Stomach smooth muscle (tissue), 2 donors: ENCODE measurements at regions not wholly inside any gene's neighbourhood (a gene's known extent, or its start where the extent isn't known, plus 50 kb on each side); places are given as distances from the start of the nearest gene placed in this dataset.

Experiments used
- H3K27ac ChIP-seq: one replicate; pipeline ENCODE4 v1.7.0; 2013; ENCODE audit warnings: mild to moderate bottlenecking, low read length, inconsistent platforms
- H3K27me3 ChIP-seq, 2 donors: one replicate each; pipeline ENCODE4 v1.7.0; 2013; ENCODE audit warnings: low read length in 2 of 2; ENCODE audit not compliant: insufficient read depth in 2 of 2, control insufficient read depth in 1 of 2
- H3K36me3 ChIP-seq, 2 donors: one replicate each; pipeline ENCODE4 v1.7.0; 2013; ENCODE audit warnings: low read length in 2 of 2; ENCODE audit not compliant: control insufficient read depth in 2 of 2, insufficient read depth in 2 of 2
- H3K4me1 ChIP-seq: one replicate; pipeline ENCODE4 v1.7.0; 2013; ENCODE audit warnings: low read length; ENCODE audit not compliant: control insufficient read depth, insufficient read depth
- H3K4me3 ChIP-seq, 2 donors: one replicate each; pipeline ENCODE4 v1.7.0; 2013; ENCODE audit warnings: low read length in 2 of 2
- H3K9ac ChIP-seq, 2 donors: one replicate each; pipeline ENCODE4 v1.7.0; 2013; ENCODE audit warnings: low read length in 2 of 2, mild to moderate bottlenecking in 1 of 2
- H3K9me3 ChIP-seq, 2 donors: one replicate each; pipeline ENCODE4 v1.7.0; 2013; ENCODE audit warnings: low read length in 2 of 2; ENCODE audit not compliant: control insufficient read depth in 2 of 2
- donor health status: healthy.
- donor health status: Pancreatic carcinoma.

GRCh38 chr4:152255437-152255836, 280.5 kb downstream of the FBXW7 start:
- H3K9me3 ChIP-seq = no peaks in the 10 kb centered on the region
- H3K4me1 ChIP-seq = no peaks in the 10 kb centered on the region
- no peaks in the 10 kb centered on the region for H3K36me3 ChIP-seq
- H3K27ac ChIP-seq = no peak overlapping the region
- H3K9ac ChIP-seq = no peak overlapping the region
- H3K4me3 ChIP-seq = no peak overlapping the region
- H3K27me3 ChIP-seq = no peaks in the 10 kb centered on the region

GRCh38 chr4:152248347-152248746, 287.5 kb downstream of the FBXW7 start:
- Histone ChIP-seq H3K4me3 (no peak overlapping the region), H3K27me3 (peaks cover 0 to 2% of the 10 kb centered on the region in 2 donors), H3K4me1 (no peaks in the 10 kb centered on the region), H3K36me3 (no peaks in the 10 kb centered on the region), H3K9ac (no peak overlapping the region), H3K27ac (no peak overlapping the region), H3K9me3 (no peaks in the 10 kb centered on the region)

DNA sequence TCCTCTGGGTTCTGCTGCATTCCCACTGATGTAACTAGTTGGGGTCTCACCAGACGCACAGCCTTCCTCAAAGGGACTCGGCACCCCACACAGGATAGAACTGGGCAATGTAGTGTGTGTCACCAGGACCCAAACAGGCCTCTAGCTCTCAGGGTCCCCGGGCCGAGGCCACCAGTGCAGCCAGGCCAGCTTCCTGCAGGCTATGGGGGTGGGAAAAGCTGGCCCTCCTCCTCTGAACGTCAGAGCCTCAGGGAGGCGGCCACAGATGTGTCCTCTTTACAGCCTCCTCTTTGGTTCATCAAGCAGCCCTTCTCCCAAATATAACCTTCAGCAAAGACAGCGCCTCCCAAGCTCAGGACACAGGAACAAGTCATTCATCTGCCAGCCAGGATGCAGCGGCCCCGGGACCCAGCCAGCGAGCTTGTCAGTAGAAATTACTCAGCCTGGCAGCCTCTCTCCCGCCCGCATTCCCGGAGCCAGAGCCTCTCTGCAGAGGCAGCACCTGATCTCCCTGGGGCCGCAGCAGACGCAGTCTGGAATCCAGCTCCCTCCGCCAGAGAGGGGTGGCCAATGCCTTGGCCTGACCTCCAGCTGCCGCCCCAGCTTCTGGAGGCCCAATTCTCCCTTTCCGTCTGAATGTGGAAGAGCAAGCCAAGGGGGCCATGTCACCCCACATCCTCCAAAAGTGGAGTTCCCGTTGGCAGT, 288.5 kb downstream of the FBXW7 start:
- H3K4me1 ChIP-seq = no peaks in the 10 kb centered on the region

GRCh38 chr4:152246659-152247058, 289.2 kb downstream of the FBXW7 start:
- H3K27me3 ChIP-seq = peaks cover 0 to 2% of the 10 kb centered on the region in 2 donors
- H3K4me1 ChIP-seq = no peaks in the 10 kb centered on the region
- H3K9me3 ChIP-seq = no peaks in the 10 kb centered on the region
- H3K4me3 ChIP-seq = no peak overlapping the region
- no peak overlapping the region for H3K9ac ChIP-seq
- no peak overlapping the region for H3K27ac ChIP-seq
- no peaks in the 10 kb centered on the region for H3K36me3 ChIP-seq

More for the DNA sequence above, 288.5 kb downstream of the FBXW7 start:
- H3K9ac ChIP-seq = no peak overlapping the region
- no peak overlapping the region for H3K4me3 ChIP-seq
- H3K36me3 ChIP-seq = no peaks in the 10 kb centered on the region
- H3K27me3 ChIP-seq = peaks cover 0 to 2% of the 10 kb centered on the region in 2 donors
- no peak overlapping the region for H3K27ac ChIP-seq
- H3K9me3 ChIP-seq = no peaks in the 10 kb centered on the region

GRCh38 chr4:152245680-152246079, 290.2 kb downstream of the FBXW7 start:
- Histone ChIP-seq H3K9ac (no peak overlapping the region), H3K27me3 (peaks cover 0 to 2% of the 10 kb centered on the region in 2 donors), H3K27ac (no peak overlapping the region), H3K4me3 (no peak overlapping the region), H3K4me1 (no peaks in the 10 kb centered on the region), H3K9me3 (no peaks in the 10 kb centered on the region), H3K36me3 (no peaks in the 10 kb centered on the region)

GRCh38 chr4:152244659-152245058, 291.2 kb downstream of the FBXW7 start:
- Histone ChIP-seq H3K4me3 (no peak overlapping the region), H3K27me3 (peaks cover 0 to 2% of the 10 kb centered on the region in 2 donors), H3K9me3 (no peaks in the 10 kb centered on the region), H3K4me1 (no peaks in the 10 kb centered on the region), H3K27ac (no peak overlapping the region), H3K9ac (no peak overlapping the region), H3K36me3 (no peaks in the 10 kb centered on the region)

DNA sequence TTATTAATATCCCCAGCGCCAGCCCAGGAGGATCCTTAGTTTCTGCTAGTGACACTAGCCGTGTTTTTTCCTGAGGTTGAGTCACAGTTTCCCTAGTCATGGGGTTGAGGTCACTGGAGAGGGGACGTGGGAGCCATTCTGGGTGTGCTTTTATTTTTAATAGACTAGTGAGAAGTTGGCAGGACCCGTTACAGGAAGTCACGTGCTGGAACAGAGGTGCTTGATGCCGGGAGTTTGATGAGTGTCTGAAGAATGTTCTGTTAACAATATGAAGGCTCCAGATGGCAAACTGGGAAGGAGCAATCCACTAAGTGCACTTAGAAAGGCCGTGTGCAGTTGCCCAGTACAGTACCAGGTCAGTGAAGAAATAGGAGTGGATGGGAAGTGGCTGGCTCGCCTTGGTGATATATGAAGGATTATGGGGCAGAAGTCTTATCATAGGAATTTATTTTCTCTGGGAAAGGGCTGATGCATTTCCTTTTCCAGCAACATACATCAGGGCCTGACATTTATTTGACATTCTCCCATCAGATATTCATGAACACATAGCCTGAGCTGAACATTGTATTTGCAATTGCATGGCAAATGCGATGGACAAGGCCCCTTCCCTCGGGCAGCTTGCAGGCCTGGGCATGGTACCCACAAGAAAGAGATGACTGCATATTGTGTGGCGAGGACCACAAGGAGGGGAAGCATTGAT, 291.8 kb downstream of the FBXW7 start:
- Histone ChIP-seq H3K27me3 (peaks cover 0 to 2% of the 10 kb centered on the region in 2 donors), H3K27ac (no peak overlapping the region), H3K4me1 (no peaks in the 10 kb centered on the region), H3K4me3 (no peak overlapping the region), H3K36me3 (no peaks in the 10 kb centered on the region), H3K9me3 (no peaks in the 10 kb centered on the region), H3K9ac (no peak overlapping the region)

- no peak overlapping the region for H3K27ac ChIP-seq
- H3K9ac ChIP-seq = no peak overlapping the region
Measured at GRCh38 chr4:152243206-152243605, 292.7 kb downstream of the FBXW7 start.

DNA sequence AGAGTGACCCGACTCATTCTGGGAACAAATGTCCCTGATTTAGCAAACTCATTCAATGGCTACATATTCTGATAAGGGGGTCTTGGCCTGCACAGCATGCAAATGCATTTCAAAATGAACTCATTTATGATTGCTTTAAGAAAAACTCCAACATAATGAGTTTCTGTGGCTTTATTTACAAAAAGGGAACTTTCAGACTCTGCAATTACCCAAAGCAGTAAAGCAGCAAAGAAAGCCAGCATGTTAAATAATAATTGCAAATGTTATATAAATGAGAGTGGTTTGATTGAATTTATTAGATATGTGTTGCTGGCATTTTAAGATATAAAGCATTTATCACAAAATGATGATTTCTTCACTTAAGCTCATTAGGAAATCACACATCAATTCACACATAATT, 295.7 kb downstream of the FBXW7 start:
- Histone ChIP-seq H3K36me3 (no peaks in the 10 kb centered on the region), H3K9ac (no peak overlapping the region), H3K9me3 (no peaks in the 10 kb centered on the region), H3K4me1 (no peaks in the 10 kb centered on the region), H3K27me3 (no peaks in the 10 kb centered on the region), H3K4me3 (no peak overlapping the region), H3K27ac (no peak overlapping the region)

More at GRCh38 chr4:152243206-152243605, 292.7 kb downstream of the FBXW7 start:
- no peaks in the 10 kb centered on the region for H3K9me3 ChIP-seq
- H3K36me3 ChIP-seq = no peaks in the 10 kb centered on the region
- H3K4me3 ChIP-seq = no peak overlapping the region
- no peaks in the 10 kb centered on the region for H3K4me1 ChIP-seq
- H3K27me3 ChIP-seq = peaks cover 0 to 2% of the 10 kb centered on the region in 2 donors

GRCh38 chr4:152239216-152239615, 296.7 kb downstream of the FBXW7 start:
- H3K9ac ChIP-seq = no peak overlapping the region
- H3K9me3 ChIP-seq = no peaks in the 10 kb centered on the region
- H3K4me3 ChIP-seq = no peak overlapping the region
- no peaks in the 10 kb centered on the region for H3K36me3 ChIP-seq
- no peaks in the 10 kb centered on the region for H3K27me3 ChIP-seq
- H3K27ac ChIP-seq = no peak overlapping the region
- no peaks in the 10 kb centered on the region for H3K4me1 ChIP-seq

- Histone ChIP-seq H3K9ac (no peak overlapping the region), H3K27ac (no peak overlapping the region), H3K4me3 (no peak overlapping the region), H3K36me3 (no peaks in the 10 kb centered on the region), H3K27me3 (no peaks in the 10 kb centered on the region), H3K9me3 (no peaks in the 10 kb centered on the region), H3K4me1 (no peaks in the 10 kb centered on the region)
Measured at GRCh38 chr4:152236519-152237056, 299.3 kb downstream of the FBXW7 start.
